SK-N-SH treated with all-trans-retinoic acid at 6 μM for 48 hours (cell line): ENCODE measurements at regions not wholly inside any gene's neighbourhood (a gene's known extent, or its start where the extent isn't known, plus 50 kb on each side); places are given as distances from the start of the nearest gene placed in this dataset.

Experiments
- CREB5 ChIP-seq: fragments of 250-450 bp; sonication (Bioruptor Pico); IDR thresholded peaks from 2 replicates; pipeline ENCODE4 v1.5.1; 2020; ENCODE audit warnings: low read depth, mild to moderate bottlenecking, moderate library complexity
- TCF4 ChIP-seq: fragments of 250-450 bp; sonication (Bioruptor Pico); IDR thresholded peaks from 2 replicates; pipeline ENCODE4 v1.8.0; 2021; ENCODE audit warnings: mild to moderate bottlenecking, moderate library complexity, borderline replicate concordance

GRCh38 chr12:30824311-30824710, 69.6 kb upstream of the CAPRIN2 start:
- TF ChIP-seq CREB5 (no peak), TCF4 (CRISPR knock-in tag) (no peak)
